Endothelial cell of umbilical vein (primary cell): ENCODE measurements at regions not wholly inside any gene's neighbourhood (a gene's known extent, or its start where the extent isn't known, plus 50 kb on each side); places are given as distances from the start of the nearest gene placed in this dataset.

Experiments used
- BruUV-seq: library from RNA; stranded (reverse); fragments of 400-500 nt; replicated peaks from 2 replicates; lab custom pipeline; 2021; lab: Mats Ljungman, UMichigan
- CTCF ChIA-PET: fragments of 300-600, 350-600 bp; sonication (Branson Sonifier 250); formaldehyde crosslinking; loops from one replicate; lab custom pipeline; 2021; ENCODE audit warnings: antibody characterized with exemption, inconsistent platforms; lab: Charles Lee
- POLR2A ChIA-PET: fragments of 300-600, 350-600 bp; sonication (Branson Sonifier 250); formaldehyde crosslinking; loops from one replicate; lab custom pipeline; 2021; ENCODE audit warnings: antibody characterized with exemption, inconsistent platforms; lab: Charles Lee
- DNase-seq: peaks from one replicate; pipeline ENCODE4 v3.0.0-alpha.2; 2011; ENCODE audit warnings: low read depth, low spot score
- FAIRE-seq: peaks from 2 replicates; lab custom pipeline; 2011; peaks lifted over from hg19 to GRCh38; lab: Jason Lieb, UNC
- H2AFZ ChIP-seq: 2 replicates; pipeline ENCODE4 v1.6.0; 2012; ENCODE audit warnings: low read depth, low read length, control low read depth, inconsistent platforms
- H3K27ac ChIP-seq: 2 replicates; pipeline ENCODE4 v1.5.1; 2011; ENCODE audit warnings: low read depth, mild to moderate bottlenecking, control low read depth, low read length, moderate library complexity; ENCODE audit not compliant: insufficient read depth
- H3K27me3 ChIP-seq, 2 experiments: 2 replicates each; pipeline versions ENCODE4 v1.6.0 to v1.6.1; 2011; ENCODE audit warnings: low read length in 2 of 2, mixed read lengths in 1 of 2; ENCODE audit not compliant: control insufficient read depth in 2 of 2, insufficient read depth in 2 of 2
- H3K36me3 ChIP-seq, 2 experiments: 2 replicates in 1 of 2; 3 replicates in 1 of 2; pipeline ENCODE4 v1.5.1; 2011; ENCODE audit warnings: low read length in 2 of 2, mild to moderate bottlenecking in 1 of 2, moderate library complexity in 1 of 2; ENCODE audit not compliant: control insufficient read depth in 2 of 2, insufficient read depth in 2 of 2; ENCODE audit errors: extremely low read depth in 1 of 2
- H3K4me1 ChIP-seq: 3 replicates; pipeline ENCODE4 v1.5.1; 2011; ENCODE audit warnings: mild to moderate bottlenecking, low read length; ENCODE audit not compliant: control insufficient read depth, insufficient read depth; ENCODE audit errors: extremely low read depth
- H3K4me2 ChIP-seq: 2 replicates; pipeline ENCODE4 v1.6.1; 2011; ENCODE audit warnings: low read length, control low read depth, mixed read lengths; ENCODE audit not compliant: insufficient read depth
- H3K4me3 ChIP-seq, 3 experiments: fragments of 200-600 bp in 1 of 3; sonication (generic), shearing (Covaris generic) in 1 of 3; replicated peaks in 1 of 3; 2 replicates each; pipeline ENCODE4 v1.5.1; 2011 to 2016; ENCODE audit warnings: control low read depth in 3 of 3, low read length in 3 of 3, mild to moderate bottlenecking in 2 of 3, inconsistent platforms in 1 of 3, low read depth in 1 of 3, moderate library complexity in 1 of 3; ENCODE audit not compliant: insufficient read depth in 1 of 3
- H3K79me2 ChIP-seq: 2 replicates; pipeline ENCODE4 v1.6.0; 2012; ENCODE audit warnings: low read length, inconsistent platforms; ENCODE audit not compliant: control insufficient read depth, insufficient read depth
- H3K9ac ChIP-seq: replicated peaks from 2 replicates; pipeline ENCODE3; 2011; ENCODE audit warnings: low read length, control low read depth; ENCODE audit not compliant: insufficient read depth; ENCODE audit errors: extremely low read depth
- H3K9me1 ChIP-seq: replicated peaks from 3 replicates; pipeline ENCODE4 v1.6.0; 2011; ENCODE audit warnings: mild to moderate bottlenecking, low read length; ENCODE audit not compliant: control insufficient read depth, insufficient read depth; ENCODE audit errors: extremely low read depth
- H3K9me3 ChIP-seq: replicated peaks from 2 replicates; pipeline ENCODE4 v1.5.1; 2012; ENCODE audit warnings: low read length, inconsistent platforms; ENCODE audit not compliant: control insufficient read depth, insufficient read depth
- H4K20me1 ChIP-seq: replicated peaks from 2 replicates; pipeline ENCODE3; 2011; ENCODE audit warnings: mild to moderate bottlenecking, low read length; ENCODE audit not compliant: control insufficient read depth, insufficient read depth; ENCODE audit errors: extremely low read depth
- EZH2 ChIP-seq: IDR thresholded peaks from 2 replicates; pipeline ENCODE4 v1.6.1; 2012; ENCODE audit warnings: borderline replicate concordance, low read depth, mild to moderate bottlenecking, moderate library complexity, low read length, inconsistent platforms; ENCODE audit not compliant: severe bottlenecking
- FOS ChIP-seq: IDR thresholded peaks from 2 replicates; pipeline ENCODE4 v1.6.1; 2011; ENCODE audit warnings: mild to moderate bottlenecking, low read length, moderate library complexity, borderline replicate concordance; ENCODE audit not compliant: insufficient read depth
- GATA2 ChIP-seq: IDR thresholded peaks from 2 replicates; pipeline ENCODE4 v1.7.0; 2011; ENCODE audit warnings: low read depth, mild to moderate bottlenecking, moderate library complexity, mixed read lengths, low read length; ENCODE audit not compliant: insufficient read length, insufficient read depth
- JUN ChIP-seq: IDR thresholded peaks from 2 replicates; pipeline ENCODE4 v1.6.1; 2011; ENCODE audit warnings: borderline replicate concordance, low read depth; ENCODE audit not compliant: insufficient read length, insufficient read depth
- MYC ChIP-seq: IDR thresholded peaks from one replicate; pipeline ENCODE4 v1.6.1; 2011; ENCODE audit warnings: mild to moderate bottlenecking, low read depth, low read length
- POLR2A ChIP-seq: IDR thresholded peaks from 2 replicates; pipeline ENCODE4 v1.6.1; 2012; ENCODE audit warnings: low read depth, mild to moderate bottlenecking, control low read depth, low read length
- POLR2AphosphoS5 ChIP-seq: IDR thresholded peaks from 2 replicates; pipeline ENCODE4 v1.6.1; 2012; ENCODE audit warnings: low read depth, mild to moderate bottlenecking, control low read depth, low read length, moderate library complexity; ENCODE audit not compliant: insufficient read depth
- dilution Hi-C: fragments of 300-500 bp; cut with MboI; formaldehyde crosslinking; loops from one replicate; pipeline ENCODE4 v1.15.0; 2019; ENCODE audit warnings: low sequenced_read_pairs; ENCODE audit not compliant: extremely low pct_ligation_motif_present
- intact Hi-C: fragments of 100-400 bp; cut with micrococcal nuclease; formaldehyde crosslinking; loops from one replicate; pipeline ENCODE4 v1.10.0; 2022
- TF ChIP-seq, protein P1 (sequence below): IDR thresholded peaks from 2 replicates; pipeline ENCODE4 v1.6.1; 2011; ENCODE audit not compliant: insufficient read depth, insufficient read length
- TF ChIP-seq, protein P2 (sequence below), 2 donors: IDR thresholded peaks; 1 replicate in 1 of 2; 2 replicates in 1 of 2; pipeline ENCODE4 v1.5.1; 2011; ENCODE audit warnings: low read length in 2 of 2, mild to moderate bottlenecking in 2 of 2, moderate library complexity in 2 of 2, control low read depth in 1 of 2, inconsistent platforms in 1 of 2, low read depth in 1 of 2; ENCODE audit not compliant: insufficient read depth in 1 of 2; ENCODE audit errors: extremely low read depth in 1 of 2

DNA sequence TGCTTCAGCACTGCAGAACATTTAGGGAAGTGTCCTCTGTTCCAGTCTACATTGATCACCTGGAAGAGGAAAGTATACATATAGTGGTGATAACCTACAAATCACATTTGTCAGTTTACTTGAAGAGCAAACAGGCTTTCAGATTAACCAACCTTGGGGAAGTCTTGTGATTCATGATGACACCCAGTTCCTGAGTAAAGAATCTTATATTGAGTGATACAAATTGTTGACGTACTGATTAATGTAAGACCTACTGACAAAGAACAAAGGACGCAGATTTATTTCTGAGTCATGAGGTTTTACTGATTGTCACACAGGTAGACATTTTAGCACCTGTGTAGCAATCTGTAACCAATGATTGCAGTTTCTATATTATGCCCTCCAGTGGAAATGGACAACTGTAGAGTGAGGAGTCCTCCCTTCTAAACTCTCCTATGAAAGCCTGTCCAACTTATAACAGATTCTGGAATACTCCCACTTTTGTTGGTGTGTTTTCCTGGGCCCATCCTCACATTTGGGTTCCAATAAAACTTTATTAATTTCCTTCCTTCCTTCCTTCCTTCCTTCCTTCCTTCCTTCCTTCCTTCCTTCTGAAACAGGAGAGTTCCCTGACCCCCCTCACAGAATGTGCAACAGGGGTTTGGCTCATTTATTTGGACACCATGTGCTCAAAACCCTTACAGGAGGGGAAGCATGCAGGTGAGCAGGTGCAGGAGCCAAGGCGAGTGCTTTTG is 113.5 kb downstream of the SLC35B3 start:
- ChIA-PET CTCF (no interaction called here), POLR2A (no interaction called here)
- DNase-seq (no peak), FAIRE-seq (no peak)
- H3K9ac ChIP-seq = no peak overlapping the region
- no peaks in the 10 kb centered on the region for H3K9me1 ChIP-seq
- no peaks in the 10 kb centered on the region for H3K4me1 ChIP-seq
- H3K27me3 ChIP-seq = no peaks in the 10 kb centered on the region
- no peak overlapping the region for H3K27ac ChIP-seq
- no peaks in the 10 kb centered on the region for H3K9me3 ChIP-seq
- H3K79me2 ChIP-seq = no peaks in the 10 kb centered on the region
- H3K4me2 ChIP-seq = no peak overlapping the region
- no TSS peak for BruUV-seq
- intact Hi-C loops (no loop called here), dilution Hi-C loops (no loop called here)
- no peaks in the 10 kb centered on the region for H3K36me3 ChIP-seq
- no peaks in the 10 kb centered on the region for H4K20me1 ChIP-seq
- no peak for TF ChIP-seq POLR2AphosphoS5
- no peak for TF ChIP-seq MYC
- TF ChIP-seq EZH2 = no peak
- no peak for TF ChIP-seq JUN
- TF ChIP-seq GATA2 = no peak
- TF ChIP-seq, protein P1, sequence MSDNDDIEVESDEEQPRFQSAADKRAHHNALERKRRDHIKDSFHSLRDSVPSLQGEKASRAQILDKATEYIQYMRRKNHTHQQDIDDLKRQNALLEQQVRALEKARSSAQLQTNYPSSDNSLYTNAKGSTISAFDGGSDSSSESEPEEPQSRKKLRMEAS = no peak
- TF ChIP-seq, protein P2, sequence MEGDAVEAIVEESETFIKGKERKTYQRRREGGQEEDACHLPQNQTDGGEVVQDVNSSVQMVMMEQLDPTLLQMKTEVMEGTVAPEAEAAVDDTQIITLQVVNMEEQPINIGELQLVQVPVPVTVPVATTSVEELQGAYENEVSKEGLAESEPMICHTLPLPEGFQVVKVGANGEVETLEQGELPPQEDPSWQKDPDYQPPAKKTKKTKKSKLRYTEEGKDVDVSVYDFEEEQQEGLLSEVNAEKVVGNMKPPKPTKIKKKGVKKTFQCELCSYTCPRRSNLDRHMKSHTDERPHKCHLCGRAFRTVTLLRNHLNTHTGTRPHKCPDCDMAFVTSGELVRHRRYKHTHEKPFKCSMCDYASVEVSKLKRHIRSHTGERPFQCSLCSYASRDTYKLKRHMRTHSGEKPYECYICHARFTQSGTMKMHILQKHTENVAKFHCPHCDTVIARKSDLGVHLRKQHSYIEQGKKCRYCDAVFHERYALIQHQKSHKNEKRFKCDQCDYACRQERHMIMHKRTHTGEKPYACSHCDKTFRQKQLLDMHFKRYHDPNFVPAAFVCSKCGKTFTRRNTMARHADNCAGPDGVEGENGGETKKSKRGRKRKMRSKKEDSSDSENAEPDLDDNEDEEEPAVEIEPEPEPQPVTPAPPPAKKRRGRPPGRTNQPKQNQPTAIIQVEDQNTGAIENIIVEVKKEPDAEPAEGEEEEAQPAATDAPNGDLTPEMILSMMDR (IDR thresholded peaks at IDR 0.05; ENCODE audit: extremely low read depth in 1 of 2, insufficient read depth in 1 of 2, low read depth in 1 of 2, low read length in 2 of 2) = no peak
- TF ChIP-seq FOS = no peak
- TF ChIP-seq POLR2A = no peak
- H2AFZ ChIP-seq = no peak overlapping the region
- H3K4me3 ChIP-seq = no peak overlapping the region
